ENCODE measurements at regions not wholly inside any gene's neighbourhood (a gene's known extent, or its start where the extent isn't known, plus 50 kb on each side); places are given as distances from the start of the nearest gene placed in this dataset.

GRCh38 chr12:58727521-58727920, 192.8 kb downstream of the LRIG3 start:
- no peak overlapping the region for H3K4me3 Mint-ChIP-seq
- H3K36me3 ChIP-seq (ENCODE audit: insufficient read depth, low read length) = no peaks in the 10 kb centered on the region
- H3K27ac ChIP-seq (ENCODE audit: low read depth in 1 of 2, low read length in 2 of 2) = no peak overlapping the region
- CTCF ChIA-PET = no interaction called here
- no peak overlapping the region for H3K27ac Mint-ChIP-seq
- intact Hi-C loops (cut with DNase I, micrococcal nuclease) = no loop called here
- TF ChIP-seq, protein P1, sequence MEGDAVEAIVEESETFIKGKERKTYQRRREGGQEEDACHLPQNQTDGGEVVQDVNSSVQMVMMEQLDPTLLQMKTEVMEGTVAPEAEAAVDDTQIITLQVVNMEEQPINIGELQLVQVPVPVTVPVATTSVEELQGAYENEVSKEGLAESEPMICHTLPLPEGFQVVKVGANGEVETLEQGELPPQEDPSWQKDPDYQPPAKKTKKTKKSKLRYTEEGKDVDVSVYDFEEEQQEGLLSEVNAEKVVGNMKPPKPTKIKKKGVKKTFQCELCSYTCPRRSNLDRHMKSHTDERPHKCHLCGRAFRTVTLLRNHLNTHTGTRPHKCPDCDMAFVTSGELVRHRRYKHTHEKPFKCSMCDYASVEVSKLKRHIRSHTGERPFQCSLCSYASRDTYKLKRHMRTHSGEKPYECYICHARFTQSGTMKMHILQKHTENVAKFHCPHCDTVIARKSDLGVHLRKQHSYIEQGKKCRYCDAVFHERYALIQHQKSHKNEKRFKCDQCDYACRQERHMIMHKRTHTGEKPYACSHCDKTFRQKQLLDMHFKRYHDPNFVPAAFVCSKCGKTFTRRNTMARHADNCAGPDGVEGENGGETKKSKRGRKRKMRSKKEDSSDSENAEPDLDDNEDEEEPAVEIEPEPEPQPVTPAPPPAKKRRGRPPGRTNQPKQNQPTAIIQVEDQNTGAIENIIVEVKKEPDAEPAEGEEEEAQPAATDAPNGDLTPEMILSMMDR (IDR thresholded peaks at IDR 0.05) = no peak
- H3K4me3 ChIP-seq (ENCODE audit: low read length) = no peak overlapping the region
- POLR2A ChIA-PET = no interaction called here
- no peaks in the 10 kb centered on the region for H3K4me1 ChIP-seq (ENCODE audit: insufficient read depth, low read length)
- DNase-seq (no peak), ATAC-seq (ENCODE audit: poor library complexity) (no peak)
- H3K27me3 Mint-ChIP-seq = no peaks in the 10 kb centered on the region
- H3K27me3 ChIP-seq (ENCODE audit: control insufficient read depth in 1 of 2, insufficient read depth in 2 of 2, low read length in 2 of 2) = no peaks in the 10 kb centered on the region
- no peaks in the 10 kb centered on the region for H3K9me3 Mint-ChIP-seq
- no peaks in the 10 kb centered on the region for H3K9me3 ChIP-seq (ENCODE audit: control insufficient read depth in 1 of 2, insufficient read depth in 1 of 2, low read length in 2 of 2)
- no peaks in the 10 kb centered on the region for H3K4me1 Mint-ChIP-seq (ENCODE audit: low read depth)
- H3K36me3 Mint-ChIP-seq (ENCODE audit: low read depth) = no peaks in the 10 kb centered on the region

DNA sequence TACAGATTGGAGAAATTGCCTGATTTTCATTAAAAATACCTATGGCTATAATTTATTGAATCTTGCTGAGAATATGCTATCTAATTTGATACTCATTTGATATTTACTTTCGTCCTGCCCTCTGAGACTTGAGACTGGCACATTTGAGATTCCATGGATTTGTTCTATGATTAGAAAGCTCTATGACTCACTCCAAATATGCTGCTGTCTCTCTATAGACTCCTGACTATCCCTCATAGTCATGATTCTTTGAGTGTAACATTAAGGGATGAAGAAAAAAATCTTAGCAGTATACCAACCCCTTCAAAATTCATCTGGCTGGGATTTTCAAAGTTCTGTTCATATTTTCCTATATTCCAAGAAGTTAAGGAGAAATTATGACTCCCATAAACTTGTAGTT, 191.9 kb downstream of the LRIG3 start:
- TF ChIP-seq, protein P1 (IDR thresholded peaks at IDR 0.05) = no peak
- Mint-ChIP-seq H3K27me3 (no peaks in the 10 kb centered on the region), H3K36me3 (ENCODE audit: low read depth) (no peaks in the 10 kb centered on the region), H3K4me3 (no peak overlapping the region), H3K27ac (no peak overlapping the region), H3K4me1 (ENCODE audit: low read depth) (no peaks in the 10 kb centered on the region), H3K9me3 (no peaks in the 10 kb centered on the region)
- Histone ChIP-seq H3K36me3 (ENCODE audit: insufficient read depth, low read length) (no peaks in the 10 kb centered on the region), H3K27ac (ENCODE audit: low read depth in 1 of 2, low read length in 2 of 2) (no peak overlapping the region), H3K9me3 (ENCODE audit: control insufficient read depth in 1 of 2, insufficient read depth in 1 of 2, low read length in 2 of 2) (no peaks in the 10 kb centered on the region), H3K4me1 (ENCODE audit: insufficient read depth, low read length) (no peaks in the 10 kb centered on the region), H3K27me3 (ENCODE audit: control insufficient read depth in 1 of 2, insufficient read depth in 2 of 2, low read length in 2 of 2) (no peaks in the 10 kb centered on the region), H3K4me3 (ENCODE audit: low read length) (no peak overlapping the region)
- DNase-seq = no peak
- ATAC-seq (ENCODE audit: poor library complexity) = no peak
- intact Hi-C loops (cut with DNase I, micrococcal nuclease) = no loop called here
- CTCF ChIA-PET = no interaction called here
- POLR2A ChIA-PET = no interaction called here

DNA sequence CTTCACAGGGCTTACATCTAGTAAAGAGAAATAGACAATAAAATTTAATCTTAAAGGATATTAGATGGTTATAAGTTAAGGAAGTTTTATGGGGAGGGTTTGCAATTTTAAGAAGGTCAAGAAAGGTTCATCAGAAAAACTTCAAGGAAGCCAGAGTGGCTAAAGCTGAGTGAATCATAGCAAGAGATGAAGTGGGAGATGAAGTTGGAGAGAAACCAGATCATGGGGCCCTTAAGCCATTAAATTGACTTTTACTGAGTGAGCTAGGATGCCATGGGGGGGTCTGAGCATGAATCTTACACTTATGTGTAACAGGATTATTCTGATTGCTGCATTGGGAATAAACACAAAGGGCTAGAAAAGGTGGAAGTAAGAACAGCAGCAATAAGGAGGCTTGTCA, 189.2 kb downstream of the LRIG3 start:
- no peak overlapping the region for H3K4me3 ChIP-seq (ENCODE audit: low read length)
- ChIA-PET CTCF (no interaction called here), POLR2A (no interaction called here)
- no peak overlapping the region for H3K27ac ChIP-seq (ENCODE audit: low read depth in 1 of 2, low read length in 2 of 2)
- no peaks in the 10 kb centered on the region for H3K9me3 ChIP-seq (ENCODE audit: control insufficient read depth in 1 of 2, insufficient read depth in 1 of 2, low read length in 2 of 2)
- H3K27me3 ChIP-seq (ENCODE audit: control insufficient read depth in 1 of 2, insufficient read depth in 2 of 2, low read length in 2 of 2) = no peaks in the 10 kb centered on the region
- H3K36me3 ChIP-seq (ENCODE audit: insufficient read depth, low read length) = no peaks in the 10 kb centered on the region
- no peaks in the 10 kb centered on the region for H3K4me1 ChIP-seq (ENCODE audit: insufficient read depth, low read length)
- H3K27ac Mint-ChIP-seq = no peak overlapping the region
- DNase-seq (no peak), ATAC-seq (ENCODE audit: poor library complexity) (no peak)
- intact Hi-C loops (cut with DNase I, micrococcal nuclease) = no loop called here
- TF ChIP-seq, protein P1 (IDR thresholded peaks at IDR 0.05) = no peak
- no peak overlapping the region for H3K4me3 Mint-ChIP-seq
- no peaks in the 10 kb centered on the region for H3K27me3 Mint-ChIP-seq
- H3K9me3 Mint-ChIP-seq = peaks cover 2% of the 10 kb centered on the region
- no peaks in the 10 kb centered on the region for H3K4me1 Mint-ChIP-seq (ENCODE audit: low read depth)
- no peaks in the 10 kb centered on the region for H3K36me3 Mint-ChIP-seq (ENCODE audit: low read depth)
